Lower leg skin (tissue), 4 donors: ENCODE measurements at regions not wholly inside any gene's neighbourhood (a gene's known extent, or its start where the extent isn't known, plus 50 kb on each side); places are given as distances from the start of the nearest gene placed in this dataset.
A peak's percentile ranks its signal among the peaks of the same experiment; 100 is the strongest.

Source experiments
- DNase-seq, 2 donors: peaks; one replicate each; pipeline ENCODE4 v3.0.0-alpha.2; 2019; ENCODE audit warnings: low spot score in 2 of 2
- H3K4me3 ChIP-seq: fragments of 200-600 bp; sonication (generic); 2 replicates; pipeline ENCODE4 v1.5.1; 2017; ENCODE audit warnings: mild to moderate bottlenecking, low read depth; ENCODE audit not compliant: poor library complexity, severe bottlenecking
- POLR2A ChIP-seq, 2 donors: fragments of 450-650 bp; IDR thresholded peaks; one replicate each; pipeline ENCODE4 v1.6.1; 2016 to 2017; ENCODE audit warnings: antibody characterized with exemption in 2 of 2, mild to moderate bottlenecking in 1 of 2, moderate library complexity in 1 of 2
- WGBS, 2 donors: methylation state at CpG; one replicate each; pipeline ENCODE4 v1.1.5; 2018; 5-methylcytosine and 5-hydroxymethylcytosine counted together
- intact Hi-C: fragments of 100-400 bp; cut with DNase I; formaldehyde crosslinking; loops from one replicate; pipeline ENCODE4 v1.15.0; 2023; ENCODE audit warnings: low total_unique reads
- TF ChIP-seq, protein P1 (sequence below), 3 donors: fragments of 450-650 bp; IDR thresholded peaks; one replicate each; pipeline ENCODE4 v1.5.1; 2016; ENCODE audit warnings: antibody characterized with exemption in 3 of 3, mild to moderate bottlenecking in 3 of 3, moderate library complexity in 2 of 3

DNA sequence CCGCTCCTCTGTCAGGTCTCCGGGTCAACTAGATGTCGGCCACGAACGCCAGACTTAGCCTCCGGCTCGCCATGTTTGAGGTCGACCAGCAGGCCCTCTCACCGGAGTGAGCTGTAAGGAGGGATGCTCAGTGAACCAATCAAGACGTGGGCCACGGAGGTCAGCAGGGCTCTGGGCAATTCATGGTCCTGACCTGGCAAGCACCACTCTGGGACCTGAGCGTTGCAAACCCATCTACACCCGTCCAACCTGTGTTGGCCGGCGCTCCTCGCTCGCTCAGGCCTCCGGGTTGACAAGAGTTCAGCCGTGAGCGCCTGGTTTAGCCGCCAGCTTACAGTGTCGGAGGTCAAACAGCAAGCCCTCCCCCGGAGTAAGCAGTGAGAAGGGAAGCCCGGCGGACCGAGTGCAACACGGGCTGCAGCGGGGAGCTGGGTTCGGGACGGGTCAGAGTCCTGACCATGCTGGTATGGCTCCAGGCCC lies 1361.9 kb downstream of the UQCRFS1 start:
- TF ChIP-seq POLR2A (IDR thresholded peaks at IDR 0.05), result no peak
- TF ChIP-seq, protein P1, sequence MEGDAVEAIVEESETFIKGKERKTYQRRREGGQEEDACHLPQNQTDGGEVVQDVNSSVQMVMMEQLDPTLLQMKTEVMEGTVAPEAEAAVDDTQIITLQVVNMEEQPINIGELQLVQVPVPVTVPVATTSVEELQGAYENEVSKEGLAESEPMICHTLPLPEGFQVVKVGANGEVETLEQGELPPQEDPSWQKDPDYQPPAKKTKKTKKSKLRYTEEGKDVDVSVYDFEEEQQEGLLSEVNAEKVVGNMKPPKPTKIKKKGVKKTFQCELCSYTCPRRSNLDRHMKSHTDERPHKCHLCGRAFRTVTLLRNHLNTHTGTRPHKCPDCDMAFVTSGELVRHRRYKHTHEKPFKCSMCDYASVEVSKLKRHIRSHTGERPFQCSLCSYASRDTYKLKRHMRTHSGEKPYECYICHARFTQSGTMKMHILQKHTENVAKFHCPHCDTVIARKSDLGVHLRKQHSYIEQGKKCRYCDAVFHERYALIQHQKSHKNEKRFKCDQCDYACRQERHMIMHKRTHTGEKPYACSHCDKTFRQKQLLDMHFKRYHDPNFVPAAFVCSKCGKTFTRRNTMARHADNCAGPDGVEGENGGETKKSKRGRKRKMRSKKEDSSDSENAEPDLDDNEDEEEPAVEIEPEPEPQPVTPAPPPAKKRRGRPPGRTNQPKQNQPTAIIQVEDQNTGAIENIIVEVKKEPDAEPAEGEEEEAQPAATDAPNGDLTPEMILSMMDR (IDR thresholded peaks at IDR 0.05), result no peak
- peak in 1 of 2 donors; percentile 83 for DNase-seq
- intact Hi-C loops, result no loop called here
- no peak overlapping the region for H3K4me3 ChIP-seq
- WGBS, 2 donors, result 93 to 95% methylated on average over 24 to 30 of the region's 30 CpGs

DNA sequence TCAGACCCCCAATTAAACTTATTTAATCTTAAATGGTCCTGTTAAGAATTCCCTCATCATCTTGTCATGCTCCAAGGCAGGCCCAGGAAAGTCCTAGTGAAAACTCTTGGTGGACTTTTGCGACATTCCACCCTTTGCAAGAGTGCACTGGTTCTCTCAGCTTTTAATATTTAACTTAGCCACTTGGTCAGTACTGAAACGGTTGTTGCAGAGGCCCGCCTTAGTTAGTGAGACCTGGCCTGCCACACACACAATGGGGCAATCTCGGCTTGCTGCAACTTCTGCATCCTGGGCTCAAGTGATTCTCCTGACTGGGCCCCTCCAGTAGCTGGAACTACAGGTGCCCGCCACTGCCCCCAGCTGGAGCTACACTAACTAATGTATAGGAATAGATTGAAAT lies 1366.0 kb downstream of the UQCRFS1 start:
- no peak overlapping the region for H3K4me3 ChIP-seq
- WGBS, 2 donors, result 83 to 90% methylated on average over 5 of the region's 5 CpGs
- intact Hi-C loops, result no loop called here
- no peak for DNase-seq
- no peak for TF ChIP-seq POLR2A (IDR thresholded peaks at IDR 0.05)

DNA sequence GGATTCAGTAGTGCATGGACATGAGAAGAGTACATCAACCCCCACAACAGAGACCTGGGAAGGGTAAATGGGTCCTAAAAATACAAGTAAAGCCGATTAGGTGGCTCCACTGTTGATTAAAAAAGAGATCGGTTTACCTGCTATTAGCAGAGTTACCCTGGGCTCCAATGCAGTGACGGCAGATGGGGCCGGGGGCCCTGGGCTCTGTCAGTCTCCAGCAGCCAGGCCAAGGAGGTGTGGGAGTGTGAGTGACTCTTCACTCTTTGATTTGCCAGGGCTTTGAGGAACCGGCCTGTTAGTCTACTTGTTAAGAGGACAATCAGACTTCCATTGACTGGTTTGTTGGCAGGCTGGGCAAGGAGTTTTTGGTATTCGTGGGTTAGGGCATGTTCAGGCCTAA lies 1368.7 kb downstream of the UQCRFS1 start:
- 79 to 85% methylated on average over 6 of the region's 6 CpGs for WGBS, 2 donors
- no peak for DNase-seq
- no peak overlapping the region for H3K4me3 ChIP-seq
- intact Hi-C loops, result no loop called here
- no peak for TF ChIP-seq POLR2A (IDR thresholded peaks at IDR 0.05)
- TF ChIP-seq, protein P1 (IDR thresholded peaks at IDR 0.05), result no peak

GRCh38 chr19:27843861-27844260 lies 1369.1 kb downstream of the UQCRFS1 start:
- no peak overlapping the region for H3K4me3 ChIP-seq
- no peak for DNase-seq
- WGBS, 2 donors, result 90 to 98% methylated on average over 3 of the region's 3 CpGs
- intact Hi-C loops, result no loop called here
- no peak for TF ChIP-seq POLR2A (IDR thresholded peaks at IDR 0.05)
- TF ChIP-seq, protein P1 (IDR thresholded peaks at IDR 0.05), result no peak

DNA sequence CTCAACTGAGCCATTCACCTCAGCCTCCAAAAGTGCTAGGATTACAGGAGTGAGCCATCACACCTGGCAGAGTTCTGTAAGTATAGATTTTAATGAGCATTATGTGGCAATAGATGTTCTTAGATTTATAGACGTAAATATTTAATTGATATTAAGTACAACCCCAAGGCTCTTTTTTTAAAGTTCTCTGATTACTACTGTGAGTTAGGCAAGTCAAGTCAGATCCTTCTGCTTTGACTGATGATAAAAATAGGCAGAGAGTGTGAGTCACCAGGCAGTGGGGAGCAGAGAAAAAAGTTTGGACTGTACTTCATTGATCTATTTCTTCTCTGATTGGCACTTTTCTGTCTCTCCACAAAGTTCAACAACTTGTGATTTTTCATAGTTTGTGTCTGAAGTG lies 1379.9 kb downstream of the UQCRFS1 start:
- TF ChIP-seq POLR2A (IDR thresholded peaks at IDR 0.05), result no peak
- TF ChIP-seq, protein P1 (IDR thresholded peaks at IDR 0.05), result no peak
- H3K4me3 ChIP-seq, result no peak overlapping the region
- WGBS, 2 donors, result 0 to 9% methylated on average over 1 of the region's 1 CpG
- no peak for DNase-seq
- intact Hi-C loops, result no loop called here

GRCh38 chr19:27828829-27829228 lies 1384.1 kb downstream of the UQCRFS1 start:
- no peak for DNase-seq
- H3K4me3 ChIP-seq, result no peak overlapping the region
- intact Hi-C loops, result no loop called here
- TF ChIP-seq, protein P1 (IDR thresholded peaks at IDR 0.05), result no peak
- no peak for TF ChIP-seq POLR2A (IDR thresholded peaks at IDR 0.05)
- WGBS, 2 donors, result 47 to 59% methylated on average over 3 of the region's 3 CpGs
